Panc1 (cell line): ENCODE measurements at regions not wholly inside any gene's neighbourhood (a gene's known extent, or its start where the extent isn't known, plus 50 kb on each side); places are given as distances from the start of the nearest gene placed in this dataset.

Source experiments
- ATAC-seq: fragments of 200-7000 bp; cut with Tn5 transposase; 2 replicates; pipeline ENCODE4 v1.9.1; 2020; ENCODE audit warnings: mild to moderate bottlenecking, moderate library complexity
- BruUV-seq: library from RNA; stranded (reverse); fragments of 400-500 nt; replicated peaks from 2 replicates; lab custom pipeline; 2021; lab: Mats Ljungman, UMichigan
- CTCF ChIA-PET: fragments of 300-600 bp; sonication (Branson Sonifier 250); formaldehyde crosslinking; loops from one replicate; lab custom pipeline; 2022; ENCODE audit warnings: antibody characterized with exemption; lab: Charles Lee
- POLR2A ChIA-PET: fragments of 300-600 bp; sonication (Branson Sonifier 250); formaldehyde crosslinking; loops from one replicate; lab custom pipeline; 2022; ENCODE audit warnings: antibody characterized with exemption; lab: Charles Lee
- DNase-seq: peaks from one replicate; pipeline ENCODE4 v3.0.0-alpha.2; 2010; ENCODE audit warnings: low read depth, low spot score
- H3K27ac ChIP-seq: 2 replicates; pipeline ENCODE4 v1.5.1; 2011; ENCODE audit warnings: mild to moderate bottlenecking, low read length, inconsistent platforms
- H3K27me3 ChIP-seq: fragments of 200-500 bp; sonication (Bioruptor generic); 2 replicates; pipeline ENCODE4 v1.6.0; 2014; ENCODE audit warnings: low read length, inconsistent platforms; ENCODE audit not compliant: control insufficient read depth, insufficient read depth
- H3K36me3 ChIP-seq: fragments of 200-500 bp; sonication (Bioruptor generic); 2 replicates; pipeline ENCODE4 v1.5.1; 2014; ENCODE audit warnings: inconsistent platforms, mild to moderate bottlenecking, low read length, moderate library complexity; ENCODE audit not compliant: control insufficient read depth, insufficient read depth
- H3K4me1 ChIP-seq: 2 replicates; pipeline ENCODE4 v1.5.1; 2011; ENCODE audit warnings: inconsistent platforms, mild to moderate bottlenecking, low read length, moderate library complexity; ENCODE audit not compliant: control insufficient read depth, insufficient read depth
- H3K4me3 ChIP-seq, 2 experiments: 2 replicates each; pipeline ENCODE4 v1.5.1; 2011 to 2012; ENCODE audit warnings: low read depth in 2 of 2, low read length in 2 of 2, mild to moderate bottlenecking in 2 of 2, inconsistent platforms in 1 of 2, moderate library complexity in 1 of 2
- H3K9me3 ChIP-seq: fragments of 200-500 bp; sonication (Bioruptor generic); 2 replicates; pipeline ENCODE4 v1.5.1; 2014; ENCODE audit warnings: low read depth, mild to moderate bottlenecking, inconsistent platforms, low read length, moderate library complexity; ENCODE audit not compliant: control insufficient read depth, insufficient read depth
- POLR2AphosphoS5 ChIP-seq: IDR thresholded peaks from 2 replicates; pipeline ENCODE4 v1.6.1; 2012; ENCODE audit warnings: mild to moderate bottlenecking, low read depth, low read length, moderate library complexity
- REST ChIP-seq, 2 experiments: IDR thresholded peaks; 2 replicates each; pipeline ENCODE4 v1.6.1; 2011 to 2012; ENCODE audit warnings: low read depth in 2 of 2, control low read depth in 1 of 2, low read length in 1 of 2, mild to moderate bottlenecking in 1 of 2, moderate library complexity in 1 of 2; ENCODE audit not compliant: insufficient read depth in 1 of 2
- SIN3A ChIP-seq: IDR thresholded peaks from 2 replicates; pipeline ENCODE4 v1.6.1; 2012; ENCODE audit warnings: low read depth, mild to moderate bottlenecking, low read length, moderate library complexity, borderline replicate concordance; ENCODE audit not compliant: insufficient read depth
- TCF7L2 ChIP-seq: IDR thresholded peaks from 2 replicates; pipeline ENCODE4 v1.6.1; 2011; ENCODE audit warnings: mild to moderate bottlenecking, low read depth, low read length, inconsistent platforms
- in situ Hi-C: cut with HindIII; loops from 2 replicates; pipeline ENCODE4 v1.10.0; 2016; ENCODE audit warnings: low sequenced_read_pairs, low pct_unique_long_range_greater_than_20kb
- intact Hi-C: fragments of 100-400 bp; cut with micrococcal nuclease; formaldehyde crosslinking; loops from one replicate; pipeline ENCODE4 v1.10.0; 2022; ENCODE audit not compliant: unreplicated experiment
- TF ChIP-seq, protein P1 (sequence below): fragments of 450-650 bp; IDR thresholded peaks from 2 replicates; pipeline ENCODE4 v1.5.1; 2017; ENCODE audit warnings: mild to moderate bottlenecking

DNA sequence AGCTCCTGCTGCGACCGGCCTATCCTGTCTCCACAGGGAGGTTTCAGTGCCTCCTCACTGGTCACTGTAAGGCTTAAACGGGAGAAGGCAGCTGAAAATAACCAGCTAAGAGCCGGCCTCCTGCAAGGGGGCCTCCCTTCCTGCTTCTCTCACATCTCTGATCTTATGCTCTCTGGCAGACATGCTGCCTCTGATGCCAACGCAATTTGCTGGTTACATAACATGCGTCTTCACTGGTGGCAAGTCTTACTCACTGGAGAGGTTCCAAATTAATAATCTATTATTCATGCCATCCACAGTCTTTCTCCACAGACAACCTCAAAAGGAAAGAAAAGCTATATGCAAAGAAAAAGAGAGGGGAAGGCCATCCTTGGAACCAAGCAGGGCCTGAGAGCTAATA is 91.8 kb upstream of the LRFN2 start:
- H3K36me3 ChIP-seq: no peaks in the 10 kb centered on the region
- DNase-seq (no peak), ATAC-seq (no peak)
- H3K9me3 ChIP-seq: no peaks in the 10 kb centered on the region
- ChIA-PET CTCF (no interaction called here), POLR2A (interaction anchor here (0.6 kb wide), 1 partner anchor 10 kb away, joined by 15 read pairs; no protein-coding TSS in a partner anchor)
- TF ChIP-seq SIN3A (no peak), REST (IDR thresholded peaks at IDR 0.05; ENCODE audit: insufficient read depth in 1 of 2, low read depth in 2 of 2, low read length in 1 of 2) (no peak)
- intact Hi-C loops: no loop called here
- no peak overlapping the region for H3K27ac ChIP-seq
- no peaks in the 10 kb centered on the region for H3K4me1 ChIP-seq
- in situ Hi-C loops: no loop called here
- no TSS peak for BruUV-seq
- H3K4me3 ChIP-seq: no peak overlapping the region
- H3K27me3 ChIP-seq: peaks cover 7% of the 10 kb centered on the region

- POLR2A ChIA-PET: no interaction called here
- in situ Hi-C loops: no loop called here
- CTCF ChIA-PET: no interaction called here
- no peaks in the 10 kb centered on the region for H3K36me3 ChIP-seq
- intact Hi-C loops: no loop called here
- DNase-seq: no peak
- no peak overlapping the region for H3K27ac ChIP-seq
- no peaks in the 10 kb centered on the region for H3K9me3 ChIP-seq
- H3K27me3 ChIP-seq: no peaks in the 10 kb centered on the region; the same call in 1 of the 2 replicates
- TF ChIP-seq SIN3A (no peak), REST (IDR thresholded peaks at IDR 0.05; ENCODE audit: insufficient read depth in 1 of 2, low read depth in 2 of 2, low read length in 1 of 2) (no peak), TCF7L2 (no peak), POLR2AphosphoS5 (no peak)
- TF ChIP-seq, protein P1, sequence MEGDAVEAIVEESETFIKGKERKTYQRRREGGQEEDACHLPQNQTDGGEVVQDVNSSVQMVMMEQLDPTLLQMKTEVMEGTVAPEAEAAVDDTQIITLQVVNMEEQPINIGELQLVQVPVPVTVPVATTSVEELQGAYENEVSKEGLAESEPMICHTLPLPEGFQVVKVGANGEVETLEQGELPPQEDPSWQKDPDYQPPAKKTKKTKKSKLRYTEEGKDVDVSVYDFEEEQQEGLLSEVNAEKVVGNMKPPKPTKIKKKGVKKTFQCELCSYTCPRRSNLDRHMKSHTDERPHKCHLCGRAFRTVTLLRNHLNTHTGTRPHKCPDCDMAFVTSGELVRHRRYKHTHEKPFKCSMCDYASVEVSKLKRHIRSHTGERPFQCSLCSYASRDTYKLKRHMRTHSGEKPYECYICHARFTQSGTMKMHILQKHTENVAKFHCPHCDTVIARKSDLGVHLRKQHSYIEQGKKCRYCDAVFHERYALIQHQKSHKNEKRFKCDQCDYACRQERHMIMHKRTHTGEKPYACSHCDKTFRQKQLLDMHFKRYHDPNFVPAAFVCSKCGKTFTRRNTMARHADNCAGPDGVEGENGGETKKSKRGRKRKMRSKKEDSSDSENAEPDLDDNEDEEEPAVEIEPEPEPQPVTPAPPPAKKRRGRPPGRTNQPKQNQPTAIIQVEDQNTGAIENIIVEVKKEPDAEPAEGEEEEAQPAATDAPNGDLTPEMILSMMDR: no peak
- no peak for ATAC-seq
- no TSS peak for BruUV-seq
- H3K4me1 ChIP-seq: no peaks in the 10 kb centered on the region
- H3K4me3 ChIP-seq: no peak overlapping the region
These were observed 87.0 kb upstream of the LRFN2 start for GRCh38 chr6:40674170-40674569.
